Endothelial cell of umbilical vein (primary cell): ENCODE measurements at regions not wholly inside any gene's neighbourhood (a gene's known extent, or its start where the extent isn't known, plus 50 kb on each side); places are given as distances from the start of the nearest gene placed in this dataset.

ENCODE experiments used
- BruUV-seq: library from RNA; stranded (reverse); fragments of 400-500 nt; replicated peaks from 2 replicates; lab custom pipeline; 2021; lab: Mats Ljungman, UMichigan
- CTCF ChIA-PET: fragments of 300-600, 350-600 bp; sonication (Branson Sonifier 250); formaldehyde crosslinking; loops from one replicate; lab custom pipeline; 2021; ENCODE audit warnings: antibody characterized with exemption, inconsistent platforms; lab: Charles Lee
- POLR2A ChIA-PET: fragments of 300-600, 350-600 bp; sonication (Branson Sonifier 250); formaldehyde crosslinking; loops from one replicate; lab custom pipeline; 2021; ENCODE audit warnings: antibody characterized with exemption, inconsistent platforms; lab: Charles Lee
- DNase-seq: peaks from one replicate; pipeline ENCODE4 v3.0.0-alpha.2; 2011; ENCODE audit warnings: low read depth, low spot score
- FAIRE-seq: peaks from 2 replicates; lab custom pipeline; 2011; peaks lifted over from hg19 to GRCh38; lab: Jason Lieb, UNC
- H2AFZ ChIP-seq: 2 replicates; pipeline ENCODE4 v1.6.0; 2012; ENCODE audit warnings: low read depth, low read length, control low read depth, inconsistent platforms
- H3K27ac ChIP-seq: 2 replicates; pipeline ENCODE4 v1.5.1; 2011; ENCODE audit warnings: low read depth, mild to moderate bottlenecking, control low read depth, low read length, moderate library complexity; ENCODE audit not compliant: insufficient read depth
- H3K27me3 ChIP-seq, 2 experiments: 2 replicates each; pipeline versions ENCODE4 v1.6.0 to v1.6.1; 2011; ENCODE audit warnings: low read length in 2 of 2, mixed read lengths in 1 of 2; ENCODE audit not compliant: control insufficient read depth in 2 of 2, insufficient read depth in 2 of 2
- H3K36me3 ChIP-seq, 2 experiments: 2 replicates in 1 of 2; 3 replicates in 1 of 2; pipeline ENCODE4 v1.5.1; 2011; ENCODE audit warnings: low read length in 2 of 2, mild to moderate bottlenecking in 1 of 2, moderate library complexity in 1 of 2; ENCODE audit not compliant: control insufficient read depth in 2 of 2, insufficient read depth in 2 of 2; ENCODE audit errors: extremely low read depth in 1 of 2
- H3K4me1 ChIP-seq: 3 replicates; pipeline ENCODE4 v1.5.1; 2011; ENCODE audit warnings: mild to moderate bottlenecking, low read length; ENCODE audit not compliant: control insufficient read depth, insufficient read depth; ENCODE audit errors: extremely low read depth
- H3K4me2 ChIP-seq: 2 replicates; pipeline ENCODE4 v1.6.1; 2011; ENCODE audit warnings: low read length, control low read depth, mixed read lengths; ENCODE audit not compliant: insufficient read depth
- H3K4me3 ChIP-seq, 3 experiments: fragments of 200-600 bp in 1 of 3; sonication (generic), shearing (Covaris generic) in 1 of 3; replicated peaks in 1 of 3; 2 replicates each; pipeline ENCODE4 v1.5.1; 2011 to 2016; ENCODE audit warnings: control low read depth in 3 of 3, low read length in 3 of 3, mild to moderate bottlenecking in 2 of 3, inconsistent platforms in 1 of 3, low read depth in 1 of 3, moderate library complexity in 1 of 3; ENCODE audit not compliant: insufficient read depth in 1 of 3
- H3K79me2 ChIP-seq: 2 replicates; pipeline ENCODE4 v1.6.0; 2012; ENCODE audit warnings: low read length, inconsistent platforms; ENCODE audit not compliant: control insufficient read depth, insufficient read depth
- H3K9ac ChIP-seq: replicated peaks from 2 replicates; pipeline ENCODE3; 2011; ENCODE audit warnings: low read length, control low read depth; ENCODE audit not compliant: insufficient read depth; ENCODE audit errors: extremely low read depth
- H3K9me1 ChIP-seq: replicated peaks from 3 replicates; pipeline ENCODE4 v1.6.0; 2011; ENCODE audit warnings: mild to moderate bottlenecking, low read length; ENCODE audit not compliant: control insufficient read depth, insufficient read depth; ENCODE audit errors: extremely low read depth
- H3K9me3 ChIP-seq: replicated peaks from 2 replicates; pipeline ENCODE4 v1.5.1; 2012; ENCODE audit warnings: low read length, inconsistent platforms; ENCODE audit not compliant: control insufficient read depth, insufficient read depth
- H4K20me1 ChIP-seq: replicated peaks from 2 replicates; pipeline ENCODE3; 2011; ENCODE audit warnings: mild to moderate bottlenecking, low read length; ENCODE audit not compliant: control insufficient read depth, insufficient read depth; ENCODE audit errors: extremely low read depth
- EZH2 ChIP-seq: IDR thresholded peaks from 2 replicates; pipeline ENCODE4 v1.6.1; 2012; ENCODE audit warnings: borderline replicate concordance, low read depth, mild to moderate bottlenecking, moderate library complexity, low read length, inconsistent platforms; ENCODE audit not compliant: severe bottlenecking
- FOS ChIP-seq: IDR thresholded peaks from 2 replicates; pipeline ENCODE4 v1.6.1; 2011; ENCODE audit warnings: mild to moderate bottlenecking, low read length, moderate library complexity, borderline replicate concordance; ENCODE audit not compliant: insufficient read depth
- GATA2 ChIP-seq: IDR thresholded peaks from 2 replicates; pipeline ENCODE4 v1.7.0; 2011; ENCODE audit warnings: low read depth, mild to moderate bottlenecking, moderate library complexity, mixed read lengths, low read length; ENCODE audit not compliant: insufficient read length, insufficient read depth
- JUN ChIP-seq: IDR thresholded peaks from 2 replicates; pipeline ENCODE4 v1.6.1; 2011; ENCODE audit warnings: borderline replicate concordance, low read depth; ENCODE audit not compliant: insufficient read length, insufficient read depth
- MYC ChIP-seq: IDR thresholded peaks from one replicate; pipeline ENCODE4 v1.6.1; 2011; ENCODE audit warnings: mild to moderate bottlenecking, low read depth, low read length
- POLR2A ChIP-seq: IDR thresholded peaks from 2 replicates; pipeline ENCODE4 v1.6.1; 2012; ENCODE audit warnings: low read depth, mild to moderate bottlenecking, control low read depth, low read length
- POLR2AphosphoS5 ChIP-seq: IDR thresholded peaks from 2 replicates; pipeline ENCODE4 v1.6.1; 2012; ENCODE audit warnings: low read depth, mild to moderate bottlenecking, control low read depth, low read length, moderate library complexity; ENCODE audit not compliant: insufficient read depth
- dilution Hi-C: fragments of 300-500 bp; cut with MboI; formaldehyde crosslinking; loops from one replicate; pipeline ENCODE4 v1.15.0; 2019; ENCODE audit warnings: low sequenced_read_pairs; ENCODE audit not compliant: extremely low pct_ligation_motif_present
- intact Hi-C: fragments of 100-400 bp; cut with micrococcal nuclease; formaldehyde crosslinking; loops from one replicate; pipeline ENCODE4 v1.10.0; 2022
- TF ChIP-seq, protein P1 (sequence below): IDR thresholded peaks from 2 replicates; pipeline ENCODE4 v1.6.1; 2011; ENCODE audit not compliant: insufficient read depth, insufficient read length
- TF ChIP-seq, protein P2 (sequence below), 2 donors: IDR thresholded peaks; 1 replicate in 1 of 2; 2 replicates in 1 of 2; pipeline ENCODE4 v1.5.1; 2011; ENCODE audit warnings: low read length in 2 of 2, mild to moderate bottlenecking in 2 of 2, moderate library complexity in 2 of 2, control low read depth in 1 of 2, inconsistent platforms in 1 of 2, low read depth in 1 of 2; ENCODE audit not compliant: insufficient read depth in 1 of 2; ENCODE audit errors: extremely low read depth in 1 of 2

DNA sequence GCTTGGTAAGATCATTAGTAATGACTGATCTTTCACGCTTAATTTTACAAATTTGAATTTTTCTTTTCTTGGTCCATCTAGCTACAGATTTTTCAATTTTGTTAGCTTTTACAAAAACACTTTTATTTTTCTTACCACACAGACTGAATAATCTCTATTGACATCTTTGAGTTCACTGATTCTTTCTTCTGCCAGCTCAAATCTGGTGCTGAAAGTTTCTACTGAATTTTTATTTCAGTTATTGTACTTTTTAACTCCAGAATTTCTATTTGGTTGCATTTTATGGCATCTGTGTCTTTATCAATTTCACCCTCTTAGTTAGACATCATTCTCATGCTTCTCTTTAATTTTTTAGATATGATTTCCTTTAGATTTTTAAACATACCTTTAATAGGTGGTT is 584.7 kb downstream of the LMO4 start:
- dilution Hi-C loops, result no loop called here
- Histone ChIP-seq H3K27ac (no peak overlapping the region), H4K20me1 (no peaks in the 10 kb centered on the region), H3K79me2 (no peaks in the 10 kb centered on the region), H3K4me2 (no peak overlapping the region), H3K4me1 (no peaks in the 10 kb centered on the region), H2AFZ (no peak overlapping the region), H3K36me3 (no peaks in the 10 kb centered on the region), H3K9me3 (no peaks in the 10 kb centered on the region), H3K9ac (no peak overlapping the region), H3K4me3 (no peak overlapping the region), H3K27me3 (no peaks in the 10 kb centered on the region), H3K9me1 (no peaks in the 10 kb centered on the region)
- intact Hi-C loops, result no loop called here
- BruUV-seq, result no TSS peak
- no peak for FAIRE-seq
- DNase-seq, result no peak
- TF ChIP-seq GATA2, result no peak
- no peak for TF ChIP-seq JUN
- TF ChIP-seq MYC, result no peak
- TF ChIP-seq EZH2, result no peak
- TF ChIP-seq, protein P1, sequence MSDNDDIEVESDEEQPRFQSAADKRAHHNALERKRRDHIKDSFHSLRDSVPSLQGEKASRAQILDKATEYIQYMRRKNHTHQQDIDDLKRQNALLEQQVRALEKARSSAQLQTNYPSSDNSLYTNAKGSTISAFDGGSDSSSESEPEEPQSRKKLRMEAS, result no peak
- no peak for TF ChIP-seq POLR2A
- TF ChIP-seq, protein P2, sequence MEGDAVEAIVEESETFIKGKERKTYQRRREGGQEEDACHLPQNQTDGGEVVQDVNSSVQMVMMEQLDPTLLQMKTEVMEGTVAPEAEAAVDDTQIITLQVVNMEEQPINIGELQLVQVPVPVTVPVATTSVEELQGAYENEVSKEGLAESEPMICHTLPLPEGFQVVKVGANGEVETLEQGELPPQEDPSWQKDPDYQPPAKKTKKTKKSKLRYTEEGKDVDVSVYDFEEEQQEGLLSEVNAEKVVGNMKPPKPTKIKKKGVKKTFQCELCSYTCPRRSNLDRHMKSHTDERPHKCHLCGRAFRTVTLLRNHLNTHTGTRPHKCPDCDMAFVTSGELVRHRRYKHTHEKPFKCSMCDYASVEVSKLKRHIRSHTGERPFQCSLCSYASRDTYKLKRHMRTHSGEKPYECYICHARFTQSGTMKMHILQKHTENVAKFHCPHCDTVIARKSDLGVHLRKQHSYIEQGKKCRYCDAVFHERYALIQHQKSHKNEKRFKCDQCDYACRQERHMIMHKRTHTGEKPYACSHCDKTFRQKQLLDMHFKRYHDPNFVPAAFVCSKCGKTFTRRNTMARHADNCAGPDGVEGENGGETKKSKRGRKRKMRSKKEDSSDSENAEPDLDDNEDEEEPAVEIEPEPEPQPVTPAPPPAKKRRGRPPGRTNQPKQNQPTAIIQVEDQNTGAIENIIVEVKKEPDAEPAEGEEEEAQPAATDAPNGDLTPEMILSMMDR (IDR thresholded peaks at IDR 0.05; ENCODE audit: extremely low read depth in 1 of 2, insufficient read depth in 1 of 2, low read depth in 1 of 2, low read length in 2 of 2), result no peak
- TF ChIP-seq POLR2AphosphoS5, result no peak
- TF ChIP-seq FOS, result no peak
- CTCF ChIA-PET, result interaction anchor here (0.8 kb wide), 1 partner anchor 35 kb away, joined by 3 read pairs; no protein-coding TSS in a partner anchor
- POLR2A ChIA-PET, result no interaction called here
